HG03521 (cell line): ENCODE measurements at regions not wholly inside any gene's neighbourhood (a gene's known extent, or its start where the extent isn't known, plus 50 kb on each side); places are given as distances from the start of the nearest gene placed in this dataset.
"Not testable (repeated sequence)": the region's sequence is repeated elsewhere in the genome, so short reads cannot be mapped to it uniquely, and the experiment has no call there.

Source experiments
- ATAC-seq: cut with Tn5 transposase; IDR thresholded peaks from one replicate; pipeline ENCODE4 v1.9.1; 2021; ENCODE audit warnings: mild to moderate bottlenecking, moderate library complexity; ENCODE audit not compliant: unreplicated experiment

GRCh38 chr14:106141242-106142220 is 615.1 kb downstream of the TMEM121 start:
- ATAC-seq, result no peak

GRCh38 chr14:106145731-106146130 is 619.3 kb downstream of the TMEM121 start:
- ATAC-seq, result not testable (repeated sequence)

GRCh38 chr14:106153362-106153955 is 627.1 kb downstream of the TMEM121 start:
- not testable (repeated sequence) for ATAC-seq

GRCh38 chr14:106163316-106163715 is 636.9 kb downstream of the TMEM121 start:
- no peak for ATAC-seq

GRCh38 chr14:106163812-106164211 is 637.4 kb downstream of the TMEM121 start:
- not testable (repeated sequence) for ATAC-seq

- no peak for ATAC-seq
Observed at GRCh38 chr14:106166232-106166631, 639.8 kb downstream of the TMEM121 start.

- no peak for ATAC-seq
Observed at GRCh38 chr14:106166650-106167204, 640.3 kb downstream of the TMEM121 start.

GRCh38 chr14:106170163-106170658 is 643.8 kb downstream of the TMEM121 start:
- not testable (repeated sequence) for ATAC-seq

- no peak for ATAC-seq
Observed at GRCh38 chr14:106174206-106174605, 647.8 kb downstream of the TMEM121 start.

GRCh38 chr14:106177266-106178246 is 651.2 kb downstream of the TMEM121 start:
- not testable (repeated sequence) for ATAC-seq

- ATAC-seq, result no peak
Observed at GRCh38 chr14:106179761-106180160, 653.4 kb downstream of the TMEM121 start.

- ATAC-seq, result not testable (repeated sequence)
Observed at GRCh38 chr14:106184771-106185170, 658.4 kb downstream of the TMEM121 start.

- not testable (repeated sequence) for ATAC-seq
Observed at GRCh38 chr14:106185174-106185836, 658.9 kb downstream of the TMEM121 start.

- no peak for ATAC-seq
Observed at GRCh38 chr14:106185837-106186233, 659.5 kb downstream of the TMEM121 start.

- ATAC-seq, result no peak
Observed at GRCh38 chr14:106187216-106187615, 660.8 kb downstream of the TMEM121 start.

- not testable (repeated sequence) for ATAC-seq
Observed at GRCh38 chr14:106192701-106193100, 666.3 kb downstream of the TMEM121 start.

- ATAC-seq, result not testable (repeated sequence)
Observed at GRCh38 chr14:106196459-106196858, 670.1 kb downstream of the TMEM121 start.

- ATAC-seq, result not testable (repeated sequence)
Observed at GRCh38 chr14:106197264-106197663, 670.9 kb downstream of the TMEM121 start.

- ATAC-seq, result no peak
Observed at GRCh38 chr14:106199097-106199496, 672.7 kb downstream of the TMEM121 start.
